GM23338 (cell line): ENCODE measurements at regions not wholly inside any gene's neighbourhood (a gene's known extent, or its start where the extent isn't known, plus 50 kb on each side); places are given as distances from the start of the nearest gene placed in this dataset.

ENCODE experiments used
- ATAC-seq: fragments of 200-7000 bp; cut with Tn5 transposase; 3 replicates; pipeline ENCODE4 v1.9.1; 2020
- DNase-seq: peaks from one replicate; pipeline ENCODE4 v3.0.0-alpha.2; 2015; ENCODE audit warnings: low spot score
- H2AFZ ChIP-seq: fragments of 200-600 bp; sonication (generic); 2 replicates; pipeline ENCODE4 v1.8.0; 2016; ENCODE audit warnings: antibody characterized with exemption, mild to moderate bottlenecking, moderate library complexity
- H3F3A ChIP-seq: fragments of 200-600 bp; sonication (generic); replicated peaks from 2 replicates; pipeline ENCODE4 v1.8.0; 2017; ENCODE audit warnings: antibody characterized with exemption, mixed run types, low read depth
- H3K27ac ChIP-seq: fragments of 200-600 bp; sonication (generic); 2 replicates; pipeline ENCODE4 v1.6.1; 2016; ENCODE audit warnings: low read depth
- H3K27me3 ChIP-seq: fragments of 200-600 bp; sonication (generic); 2 replicates; pipeline ENCODE4 v1.8.0; 2016; ENCODE audit warnings: mild to moderate bottlenecking, mixed run types, moderate library complexity; ENCODE audit not compliant: insufficient read depth
- H3K36me3 ChIP-seq: fragments of 200-600 bp; sonication (generic); 2 replicates; pipeline ENCODE4 v1.8.0; 2016; ENCODE audit warnings: mild to moderate bottlenecking; ENCODE audit not compliant: insufficient read depth
- H3K4me1 ChIP-seq: fragments of 200-600 bp; sonication (generic); 2 replicates; pipeline ENCODE4 v1.8.0; 2016; ENCODE audit warnings: mild to moderate bottlenecking, moderate library complexity; ENCODE audit not compliant: insufficient read depth
- H3K4me2 ChIP-seq: fragments of 200-600 bp; sonication (generic); 2 replicates; pipeline ENCODE4 v1.7.1; 2017; ENCODE audit warnings: mixed run types
- H3K4me3 ChIP-seq: fragments of 200-600 bp; sonication (generic); 2 replicates; pipeline ENCODE4 v1.6.1; 2016; ENCODE audit warnings: mixed run types
- H3K79me2 ChIP-seq: fragments of 200-600 bp; sonication (generic); replicated peaks from 2 replicates; pipeline ENCODE4 v1.8.0; 2017; ENCODE audit warnings: mild to moderate bottlenecking; ENCODE audit not compliant: insufficient read depth
- H3K9me2 ChIP-seq: fragments of 200-600 bp; sonication (generic); 2 replicates; pipeline ENCODE4 v1.8.0; 2017; ENCODE audit not compliant: insufficient read depth
- H4K20me1 ChIP-seq: fragments of 200-600 bp; sonication (generic); replicated peaks from 2 replicates; pipeline ENCODE4 v1.8.0; 2017; ENCODE audit warnings: mild to moderate bottlenecking; ENCODE audit not compliant: insufficient read depth
- H3K27ac Mint-ChIP-seq: 2 replicates; pipeline ENCODE4 v1.8.0; 2020; ENCODE audit warnings: inconsistent platforms, mild to moderate bottlenecking, moderate library complexity, mixed read lengths
- H3K27me3 Mint-ChIP-seq: 3 replicates; pipeline ENCODE4 v1.8.0; 2022; ENCODE audit warnings: low read depth, mild to moderate bottlenecking, moderate library complexity, mixed read lengths, inconsistent platforms; ENCODE audit not compliant: insufficient read depth, poor library complexity
- H3K36me3 Mint-ChIP-seq: 3 replicates; pipeline ENCODE4 v1.8.0; 2021; ENCODE audit warnings: low read depth, mild to moderate bottlenecking, inconsistent platforms, moderate library complexity, mixed read lengths
- H3K4me1 Mint-ChIP-seq: 3 replicates; pipeline ENCODE4 v1.8.0; 2020; ENCODE audit warnings: mild to moderate bottlenecking, inconsistent platforms, mixed read lengths
- H3K4me3 Mint-ChIP-seq: 3 replicates; pipeline ENCODE4 v1.8.0; 2021; ENCODE audit warnings: moderate library complexity, mild to moderate bottlenecking, inconsistent platforms, mixed read lengths
- H3K9me3 Mint-ChIP-seq: 3 replicates; pipeline ENCODE4 v1.8.0; 2020; ENCODE audit warnings: moderate library complexity, mild to moderate bottlenecking, inconsistent platforms, mixed read lengths
- CREB1 ChIP-seq: fragments of 250-450 bp; sonication (Bioruptor Pico); IDR thresholded peaks from 2 replicates; pipeline ENCODE4 v1.5.0; 2020; ENCODE audit warnings: low read depth, mild to moderate bottlenecking, moderate library complexity
- EZH2 ChIP-seq: fragments of 200-600 bp; sonication (generic); IDR thresholded peaks from one replicate; pipeline ENCODE4 v1.8.0; 2017; ENCODE audit warnings: antibody characterized with exemption, mild to moderate bottlenecking, low read depth; ENCODE audit not compliant: unreplicated experiment
- NANOG ChIP-seq: IDR thresholded peaks from 2 replicates; pipeline ENCODE4 v1.6.1; 2016; ENCODE audit warnings: antibody characterized with exemption, borderline replicate concordance
- POLR2AphosphoS5 ChIP-seq: IDR thresholded peaks from 2 replicates; pipeline ENCODE4 v1.6.1; 2016; ENCODE audit warnings: antibody characterized with exemption, low read depth
- STAT1 ChIP-seq: IDR thresholded peaks from one replicate; pipeline ENCODE4 v1.6.1; 2016; ENCODE audit warnings: antibody characterized with exemption; ENCODE audit not compliant: unreplicated experiment
- ZNF114 ChIP-seq: fragments of 250-450 bp; sonication (Bioruptor Pico); IDR thresholded peaks from 2 replicates; pipeline ENCODE4 v1.5.0; 2020; ENCODE audit warnings: mild to moderate bottlenecking, moderate library complexity
- ZNF331 ChIP-seq: fragments of 250-450 bp; sonication (Bioruptor Pico); IDR thresholded peaks from 2 replicates; pipeline ENCODE4 v1.5.0; 2020; ENCODE audit warnings: low read depth, mild to moderate bottlenecking, moderate library complexity
- TF ChIP-seq, protein P1 (sequence below): IDR thresholded peaks from 2 replicates; pipeline ENCODE4 v1.6.1; 2016; ENCODE audit warnings: antibody characterized with exemption
- TF ChIP-seq, protein P2 (sequence below): IDR thresholded peaks from one replicate; pipeline ENCODE4 v1.6.1; 2018; ENCODE audit warnings: antibody characterized with exemption; ENCODE audit not compliant: unreplicated experiment
- TF ChIP-seq, protein P3 (sequence below): fragments of 250-450 bp; sonication (Bioruptor Pico); IDR thresholded peaks from 2 replicates; pipeline ENCODE4 v1.5.0; 2020; ENCODE audit warnings: mild to moderate bottlenecking, moderate library complexity
- TF ChIP-seq, protein P4 (sequence below), 2 experiments: fragments of 200-600 bp in 1 of 2; sonication (generic) in 1 of 2; conservative IDR thresholded peaks; 2 replicates each; pipeline versions ENCODE4 v1.5.1 to v1.6.1; 2016 to 2017; ENCODE audit warnings: antibody characterized with exemption in 2 of 2, low read depth in 2 of 2, mild to moderate bottlenecking in 2 of 2, moderate library complexity in 1 of 2

DNA sequence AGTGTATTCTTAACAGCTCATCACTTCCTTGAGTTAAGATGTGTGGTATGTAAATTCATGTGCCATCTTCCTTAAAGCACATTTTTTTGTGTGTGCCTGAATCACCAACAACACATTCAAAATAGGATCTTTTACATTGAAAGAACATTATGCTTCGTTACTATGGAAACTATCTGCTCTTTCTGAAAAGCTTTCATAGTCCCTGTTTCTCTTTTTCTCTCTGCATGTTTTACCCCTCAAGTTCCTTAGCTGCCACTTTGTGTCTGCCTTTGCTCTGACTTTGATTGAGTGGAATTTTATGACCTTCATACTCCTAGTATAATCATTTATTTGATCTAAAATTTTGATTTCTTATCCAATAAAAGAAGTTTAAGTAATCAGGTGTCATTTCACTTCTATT, 880.3 kb upstream of the FOXG1 start (continued):
- no peak for TF ChIP-seq POLR2AphosphoS5
- TF ChIP-seq, protein P1, sequence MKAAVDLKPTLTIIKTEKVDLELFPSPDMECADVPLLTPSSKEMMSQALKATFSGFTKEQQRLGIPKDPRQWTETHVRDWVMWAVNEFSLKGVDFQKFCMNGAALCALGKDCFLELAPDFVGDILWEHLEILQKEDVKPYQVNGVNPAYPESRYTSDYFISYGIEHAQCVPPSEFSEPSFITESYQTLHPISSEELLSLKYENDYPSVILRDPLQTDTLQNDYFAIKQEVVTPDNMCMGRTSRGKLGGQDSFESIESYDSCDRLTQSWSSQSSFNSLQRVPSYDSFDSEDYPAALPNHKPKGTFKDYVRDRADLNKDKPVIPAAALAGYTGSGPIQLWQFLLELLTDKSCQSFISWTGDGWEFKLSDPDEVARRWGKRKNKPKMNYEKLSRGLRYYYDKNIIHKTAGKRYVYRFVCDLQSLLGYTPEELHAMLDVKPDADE, result no peak
- TF ChIP-seq CREB1 (CRISPR knock-in tag), result no peak
- TF ChIP-seq STAT1, result no peak
- TF ChIP-seq, protein P2, sequence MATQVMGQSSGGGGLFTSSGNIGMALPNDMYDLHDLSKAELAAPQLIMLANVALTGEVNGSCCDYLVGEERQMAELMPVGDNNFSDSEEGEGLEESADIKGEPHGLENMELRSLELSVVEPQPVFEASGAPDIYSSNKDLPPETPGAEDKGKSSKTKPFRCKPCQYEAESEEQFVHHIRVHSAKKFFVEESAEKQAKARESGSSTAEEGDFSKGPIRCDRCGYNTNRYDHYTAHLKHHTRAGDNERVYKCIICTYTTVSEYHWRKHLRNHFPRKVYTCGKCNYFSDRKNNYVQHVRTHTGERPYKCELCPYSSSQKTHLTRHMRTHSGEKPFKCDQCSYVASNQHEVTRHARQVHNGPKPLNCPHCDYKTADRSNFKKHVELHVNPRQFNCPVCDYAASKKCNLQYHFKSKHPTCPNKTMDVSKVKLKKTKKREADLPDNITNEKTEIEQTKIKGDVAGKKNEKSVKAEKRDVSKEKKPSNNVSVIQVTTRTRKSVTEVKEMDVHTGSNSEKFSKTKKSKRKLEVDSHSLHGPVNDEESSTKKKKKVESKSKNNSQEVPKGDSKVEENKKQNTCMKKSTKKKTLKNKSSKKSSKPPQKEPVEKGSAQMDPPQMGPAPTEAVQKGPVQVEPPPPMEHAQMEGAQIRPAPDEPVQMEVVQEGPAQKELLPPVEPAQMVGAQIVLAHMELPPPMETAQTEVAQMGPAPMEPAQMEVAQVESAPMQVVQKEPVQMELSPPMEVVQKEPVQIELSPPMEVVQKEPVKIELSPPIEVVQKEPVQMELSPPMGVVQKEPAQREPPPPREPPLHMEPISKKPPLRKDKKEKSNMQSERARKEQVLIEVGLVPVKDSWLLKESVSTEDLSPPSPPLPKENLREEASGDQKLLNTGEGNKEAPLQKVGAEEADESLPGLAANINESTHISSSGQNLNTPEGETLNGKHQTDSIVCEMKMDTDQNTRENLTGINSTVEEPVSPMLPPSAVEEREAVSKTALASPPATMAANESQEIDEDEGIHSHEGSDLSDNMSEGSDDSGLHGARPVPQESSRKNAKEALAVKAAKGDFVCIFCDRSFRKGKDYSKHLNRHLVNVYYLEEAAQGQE, result no peak

DNA sequence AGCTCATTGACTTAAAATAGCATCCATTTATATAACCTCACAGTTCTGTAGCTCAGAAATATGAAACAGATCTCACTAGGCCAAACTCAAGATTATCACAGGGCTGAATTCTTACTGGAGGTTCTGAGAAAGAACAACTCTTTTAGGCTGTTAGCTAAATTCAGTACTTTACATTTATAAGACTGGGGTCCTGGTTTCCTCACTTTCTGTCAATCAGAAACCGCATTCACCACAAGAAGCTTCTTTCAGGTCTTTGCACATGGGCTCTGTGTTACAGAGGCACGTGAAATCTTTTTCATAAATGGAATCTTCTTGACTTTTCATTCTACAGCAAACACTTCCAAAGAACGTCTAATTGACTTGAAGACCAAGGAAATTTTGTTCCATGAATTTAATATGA, 876.3 kb upstream of the FOXG1 start:
- H3K36me3 ChIP-seq, result no peaks in the 10 kb centered on the region
- no peak for DNase-seq
- Mint-ChIP-seq H3K4me3 (no peak overlapping the region), H3K9me3 (no peaks in the 10 kb centered on the region), H3K36me3 (no peaks in the 10 kb centered on the region), H3K27ac (no peak overlapping the region), H3K27me3 (peaks cover 2% of the 10 kb centered on the region), H3K4me1 (no peaks in the 10 kb centered on the region)
- TF ChIP-seq NANOG, result no peak
- TF ChIP-seq, protein P3, sequence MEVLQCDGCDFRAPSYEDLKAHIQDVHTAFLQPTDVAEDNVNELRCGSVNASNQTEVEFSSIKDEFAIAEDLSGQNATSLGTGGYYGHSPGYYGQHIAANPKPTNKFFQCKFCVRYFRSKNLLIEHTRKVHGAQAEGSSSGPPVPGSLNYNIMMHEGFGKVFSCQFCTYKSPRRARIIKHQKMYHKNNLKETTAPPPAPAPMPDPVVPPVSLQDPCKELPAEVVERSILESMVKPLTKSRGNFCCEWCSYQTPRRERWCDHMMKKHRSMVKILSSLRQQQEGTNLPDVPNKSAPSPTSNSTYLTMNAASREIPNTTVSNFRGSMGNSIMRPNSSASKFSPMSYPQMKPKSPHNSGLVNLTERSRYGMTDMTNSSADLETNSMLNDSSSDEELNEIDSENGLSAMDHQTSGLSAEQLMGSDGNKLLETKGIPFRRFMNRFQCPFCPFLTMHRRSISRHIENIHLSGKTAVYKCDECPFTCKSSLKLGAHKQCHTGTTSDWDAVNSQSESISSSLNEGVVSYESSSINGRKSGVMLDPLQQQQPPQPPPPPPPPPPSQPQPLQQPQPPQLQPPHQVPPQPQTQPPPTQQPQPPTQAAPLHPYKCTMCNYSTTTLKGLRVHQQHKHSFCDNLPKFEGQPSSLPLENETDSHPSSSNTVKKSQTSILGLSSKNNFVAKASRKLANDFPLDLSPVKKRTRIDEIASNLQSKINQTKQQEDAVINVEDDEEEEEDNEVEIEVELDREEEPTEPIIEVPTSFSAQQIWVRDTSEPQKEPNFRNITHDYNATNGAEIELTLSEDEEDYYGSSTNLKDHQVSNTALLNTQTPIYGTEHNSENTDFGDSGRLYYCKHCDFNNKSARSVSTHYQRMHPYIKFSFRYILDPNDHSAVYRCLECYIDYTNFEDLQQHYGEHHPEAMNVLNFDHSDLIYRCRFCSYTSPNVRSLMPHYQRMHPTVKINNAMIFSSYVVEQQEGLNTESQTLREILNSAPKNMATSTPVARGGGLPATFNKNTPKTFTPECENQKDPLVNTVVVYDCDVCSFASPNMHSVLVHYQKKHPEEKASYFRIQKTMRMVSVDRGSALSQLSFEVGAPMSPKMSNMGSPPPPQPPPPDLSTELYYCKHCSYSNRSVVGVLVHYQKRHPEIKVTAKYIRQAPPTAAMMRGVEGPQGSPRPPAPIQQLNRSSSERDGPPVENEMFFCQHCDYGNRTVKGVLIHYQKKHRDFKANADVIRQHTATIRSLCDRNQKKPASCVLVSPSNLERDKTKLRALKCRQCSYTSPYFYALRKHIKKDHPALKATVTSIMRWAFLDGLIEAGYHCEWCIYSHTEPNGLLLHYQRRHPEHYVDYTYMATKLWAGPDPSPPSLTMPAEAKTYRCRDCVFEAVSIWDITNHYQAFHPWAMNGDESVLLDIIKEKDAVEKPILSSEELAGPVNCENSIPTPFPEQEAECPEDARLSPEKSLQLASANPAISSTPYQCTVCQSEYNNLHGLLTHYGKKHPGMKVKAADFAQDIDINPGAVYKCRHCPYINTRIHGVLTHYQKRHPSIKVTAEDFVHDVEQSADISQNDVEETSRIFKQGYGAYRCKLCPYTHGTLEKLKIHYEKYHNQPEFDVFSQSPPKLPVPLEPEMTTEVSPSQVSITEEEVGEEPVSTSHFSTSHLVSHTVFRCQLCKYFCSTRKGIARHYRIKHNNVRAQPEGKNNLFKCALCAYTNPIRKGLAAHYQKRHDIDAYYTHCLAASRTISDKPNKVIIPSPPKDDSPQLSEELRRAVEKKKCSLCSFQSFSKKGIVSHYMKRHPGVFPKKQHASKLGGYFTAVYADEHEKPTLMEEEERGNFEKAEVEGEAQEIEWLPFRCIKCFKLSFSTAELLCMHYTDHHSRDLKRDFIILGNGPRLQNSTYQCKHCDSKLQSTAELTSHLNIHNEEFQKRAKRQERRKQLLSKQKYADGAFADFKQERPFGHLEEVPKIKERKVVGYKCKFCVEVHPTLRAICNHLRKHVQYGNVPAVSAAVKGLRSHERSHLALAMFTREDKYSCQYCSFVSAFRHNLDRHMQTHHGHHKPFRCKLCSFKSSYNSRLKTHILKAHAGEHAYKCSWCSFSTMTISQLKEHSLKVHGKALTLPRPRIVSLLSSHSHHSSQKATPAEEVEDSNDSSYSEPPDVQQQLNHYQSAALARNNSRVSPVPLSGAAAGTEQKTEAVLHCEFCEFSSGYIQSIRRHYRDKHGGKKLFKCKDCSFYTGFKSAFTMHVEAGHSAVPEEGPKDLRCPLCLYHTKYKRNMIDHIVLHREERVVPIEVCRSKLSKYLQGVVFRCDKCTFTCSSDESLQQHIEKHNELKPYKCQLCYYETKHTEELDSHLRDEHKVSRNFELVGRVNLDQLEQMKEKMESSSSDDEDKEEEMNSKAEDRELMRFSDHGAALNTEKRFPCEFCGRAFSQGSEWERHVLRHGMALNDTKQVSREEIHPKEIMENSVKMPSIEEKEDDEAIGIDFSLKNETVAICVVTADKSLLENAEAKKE (CRISPR knock-in tag), result no peak
- no peak for TF ChIP-seq ZNF331 (CRISPR knock-in tag)
- no peak for TF ChIP-seq CREB1 (CRISPR knock-in tag)
- TF ChIP-seq ZNF114, result no peak
- TF ChIP-seq, protein P1, result no peak
- no peak for TF ChIP-seq STAT1
- TF ChIP-seq, protein P4, sequence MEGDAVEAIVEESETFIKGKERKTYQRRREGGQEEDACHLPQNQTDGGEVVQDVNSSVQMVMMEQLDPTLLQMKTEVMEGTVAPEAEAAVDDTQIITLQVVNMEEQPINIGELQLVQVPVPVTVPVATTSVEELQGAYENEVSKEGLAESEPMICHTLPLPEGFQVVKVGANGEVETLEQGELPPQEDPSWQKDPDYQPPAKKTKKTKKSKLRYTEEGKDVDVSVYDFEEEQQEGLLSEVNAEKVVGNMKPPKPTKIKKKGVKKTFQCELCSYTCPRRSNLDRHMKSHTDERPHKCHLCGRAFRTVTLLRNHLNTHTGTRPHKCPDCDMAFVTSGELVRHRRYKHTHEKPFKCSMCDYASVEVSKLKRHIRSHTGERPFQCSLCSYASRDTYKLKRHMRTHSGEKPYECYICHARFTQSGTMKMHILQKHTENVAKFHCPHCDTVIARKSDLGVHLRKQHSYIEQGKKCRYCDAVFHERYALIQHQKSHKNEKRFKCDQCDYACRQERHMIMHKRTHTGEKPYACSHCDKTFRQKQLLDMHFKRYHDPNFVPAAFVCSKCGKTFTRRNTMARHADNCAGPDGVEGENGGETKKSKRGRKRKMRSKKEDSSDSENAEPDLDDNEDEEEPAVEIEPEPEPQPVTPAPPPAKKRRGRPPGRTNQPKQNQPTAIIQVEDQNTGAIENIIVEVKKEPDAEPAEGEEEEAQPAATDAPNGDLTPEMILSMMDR (conservative IDR thresholded peaks at IDR 0.05; ENCODE audit: low read depth in 2 of 2), result no peak
- TF ChIP-seq EZH2, result no peak
- no peaks in the 10 kb centered on the region for H3K27me3 ChIP-seq
- no peaks in the 10 kb centered on the region for H3K9me2 ChIP-seq
- ATAC-seq, result no peak
- H2AFZ ChIP-seq, result no peak overlapping the region
- no peaks in the 10 kb centered on the region for H4K20me1 ChIP-seq
- H3K4me2 ChIP-seq, result no peak overlapping the region
- no peak overlapping the region for H3K27ac ChIP-seq
- no peak overlapping the region for H3K4me3 ChIP-seq
- H3K79me2 ChIP-seq, result no peaks in the 10 kb centered on the region
- H3F3A ChIP-seq, result no peaks in the 10 kb centered on the region
- no peaks in the 10 kb centered on the region for H3K4me1 ChIP-seq
